HFF-Myc (cell line): ENCODE measurements at regions not wholly inside any gene's neighbourhood (a gene's known extent, or its start where the extent isn't known, plus 50 kb on each side); places are given as distances from the start of the nearest gene placed in this dataset.
A peak's percentile ranks its signal among the peaks of the same experiment; 100 is the strongest.
"Not testable (repeated sequence)": the region's sequence is repeated elsewhere in the genome, so short reads cannot be mapped to it uniquely, and the experiment has no call there.

Experiments
- DNase-seq: peaks from one replicate; pipeline ENCODE4 v3.0.0-alpha.2; 2011; ENCODE audit warnings: low read depth; ENCODE audit errors: extremely low read depth
- H3K4me3 ChIP-seq: replicated peaks from 2 replicates; pipeline ENCODE4 v1.5.1; 2011; ENCODE audit warnings: low read depth, mild to moderate bottlenecking, control low read depth, low read length
- CTCF ChIP-seq: IDR thresholded peaks from 2 replicates; pipeline ENCODE4 v1.5.1; 2012; ENCODE audit warnings: mild to moderate bottlenecking, low read depth, low read length, control low read depth; ENCODE audit errors: missing control alignments

GRCh38 chr15:95765161-95765560 lies 565.3 kb upstream of the NR2F2 start:
- no peak for DNase-seq
- TF ChIP-seq CTCF = no peak
- no peak overlapping the region for H3K4me3 ChIP-seq

- TF ChIP-seq CTCF = no peak
- DNase-seq = no peak
- H3K4me3 ChIP-seq = no peak overlapping the region
These were observed 560.3 kb upstream of the NR2F2 start for GRCh38 chr15:95770196-95770595.

DNA sequence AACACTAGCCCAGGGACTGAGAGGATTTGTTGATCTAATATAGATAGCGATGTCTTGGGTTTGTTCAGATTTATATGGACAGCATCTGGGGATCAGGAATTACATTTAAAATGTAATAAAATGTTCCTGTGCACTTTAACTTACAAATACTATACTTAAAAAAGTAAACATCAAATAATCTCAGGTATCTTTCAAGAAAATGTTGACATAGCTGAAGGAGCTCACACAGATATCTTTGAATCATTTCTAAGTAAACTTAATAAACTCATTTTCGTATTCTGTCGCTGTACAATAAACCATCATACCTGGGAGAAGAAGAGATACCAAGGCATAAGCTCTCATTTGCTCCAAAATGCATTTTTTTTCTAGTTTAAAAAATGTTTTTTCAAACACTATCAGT lies 557.5 kb upstream of the NR2F2 start:
- no peak overlapping the region for H3K4me3 ChIP-seq
- TF ChIP-seq CTCF = no peak
- no peak for DNase-seq

DNA sequence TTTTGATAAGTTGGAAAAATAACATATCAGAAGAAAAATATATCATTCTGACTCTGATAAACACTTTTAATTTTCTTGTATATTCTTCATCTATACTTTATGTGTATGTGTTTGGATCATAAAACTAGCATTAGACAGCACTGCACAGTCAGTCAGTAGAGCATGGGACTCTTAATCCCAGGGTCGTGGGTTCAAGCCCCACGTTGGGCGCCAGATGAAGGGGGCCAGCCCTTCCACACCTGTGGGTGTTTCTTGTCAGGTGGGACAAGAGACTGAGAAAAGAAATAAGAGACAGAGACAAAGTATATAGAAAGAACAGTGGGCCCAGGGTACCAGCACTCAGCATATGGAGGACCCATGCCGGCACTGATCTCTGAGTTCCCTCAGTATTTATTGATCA lies 546.0 kb upstream of the NR2F2 start:
- no peak for DNase-seq
- no peak for TF ChIP-seq CTCF
- H3K4me3 ChIP-seq = no peak overlapping the region

DNA sequence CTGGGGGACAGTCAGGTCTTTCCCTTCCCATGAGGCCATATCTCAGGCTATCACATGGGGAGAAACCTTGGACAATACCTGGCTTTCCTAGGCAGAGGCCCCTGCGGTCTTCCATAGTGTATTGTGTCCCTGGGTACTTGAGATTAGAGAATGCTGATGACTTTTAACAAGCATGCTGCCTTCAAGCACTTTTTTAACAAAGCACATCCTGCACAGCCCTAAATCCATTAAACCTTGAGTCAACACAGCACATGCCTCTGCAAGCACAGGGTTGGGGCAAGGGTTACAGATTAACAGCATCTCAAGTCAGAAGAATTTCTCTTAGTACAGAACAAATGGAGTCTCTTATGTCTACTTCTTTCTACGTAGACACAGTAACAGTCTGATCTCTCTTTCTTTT lies 545.2 kb upstream of the NR2F2 start:
- DNase-seq, H3K4me3 ChIP-seq: not testable (repeated sequence)

- DNase-seq = peak; percentile 41
- no peak for TF ChIP-seq CTCF
- no peak overlapping the region for H3K4me3 ChIP-seq
These were observed 537.3 kb upstream of the NR2F2 start for GRCh38 chr15:95793231-95793630.

GRCh38 chr15:95795386-95795785 lies 535.1 kb upstream of the NR2F2 start:
- DNase-seq = no peak
- no peak for TF ChIP-seq CTCF
- no peak overlapping the region for H3K4me3 ChIP-seq
